CD14-positive monocyte (primary cell): ENCODE measurements at regions not wholly inside any gene's neighbourhood (a gene's known extent, or its start where the extent isn't known, plus 50 kb on each side); places are given as distances from the start of the nearest gene placed in this dataset. TPM values are rescaled to one million over a fixed set of nuclear protein-coding genes. Genes with fewer than 3 reads are reported as not detected.

Source experiments
- DNase-seq, 3 donors: peaks; one replicate each; pipeline ENCODE4 v3.0.0-alpha.2; 2011 to 2022
- H2AFZ ChIP-seq: 2 replicates; pipeline ENCODE4 v1.6.0; 2012; ENCODE audit warnings: mild to moderate bottlenecking, low read depth, low read length, inconsistent platforms; ENCODE audit not compliant: insufficient read depth, poor library complexity, severe bottlenecking
- H3K27ac ChIP-seq, 2 donors: 1 replicate in 1 of 2; 2 replicates in 1 of 2; pipeline ENCODE4 v1.5.1; 2012 to 2013; ENCODE audit warnings: low read length in 2 of 2, control low read depth in 1 of 2, inconsistent platforms in 1 of 2, low read depth in 1 of 2, mild to moderate bottlenecking in 1 of 2
- H3K27me3 ChIP-seq, 2 donors: one replicate each; pipeline versions ENCODE4 v1.6.0 to v1.6.1; 2011 to 2013; ENCODE audit warnings: low read length in 2 of 2; ENCODE audit not compliant: control insufficient read depth in 2 of 2, insufficient read depth in 2 of 2
- H3K36me3 ChIP-seq, 2 donors: replicated peaks in 1 of 2; 1 replicate in 1 of 2; 2 replicates in 1 of 2; pipeline versions ENCODE4 v1.5.1 to v1.6.1; 2012 to 2013; ENCODE audit warnings: low read length in 2 of 2, control low read depth in 1 of 2, inconsistent platforms in 1 of 2, mild to moderate bottlenecking in 1 of 2; ENCODE audit not compliant: insufficient read depth in 2 of 2, control insufficient read depth in 1 of 2
- H3K4me1 ChIP-seq, 2 donors: 1 replicate in 1 of 2; 2 replicates in 1 of 2; pipeline versions ENCODE4 v1.5.1 to v1.6.1; 2012 to 2013; ENCODE audit warnings: low read length in 2 of 2, control low read depth in 1 of 2, inconsistent platforms in 1 of 2, mild to moderate bottlenecking in 1 of 2, moderate library complexity in 1 of 2; ENCODE audit not compliant: insufficient read depth in 2 of 2, control insufficient read depth in 1 of 2
- H3K4me2 ChIP-seq: replicated peaks from 2 replicates; pipeline ENCODE3; 2012; ENCODE audit warnings: low read length, moderate library complexity, mild to moderate bottlenecking; ENCODE audit not compliant: poor library complexity, severe bottlenecking; ENCODE audit errors: extremely low read depth
- H3K4me3 ChIP-seq, 3 experiments: fragments of 200-600 bp in 1 of 3; sonication (generic) in 1 of 3; replicated peaks in 1 of 3; 1 replicate in 2 of 3; 2 replicates in 1 of 3; pipeline ENCODE4 v1.5.1; 2011 to 2013; ENCODE audit warnings: low read length in 3 of 3, mild to moderate bottlenecking in 3 of 3, control low read depth in 2 of 3, low read depth in 2 of 3, inconsistent platforms in 1 of 3, moderate library complexity in 1 of 3
- H3K79me2 ChIP-seq: 2 replicates; pipeline ENCODE4 v1.6.0; 2012; ENCODE audit warnings: mild to moderate bottlenecking, control low read depth, inconsistent platforms, low read length, moderate library complexity; ENCODE audit not compliant: insufficient read depth
- H3K9ac ChIP-seq: 2 replicates; pipeline ENCODE4 v1.6.0; 2017; ENCODE audit warnings: low read length, mild to moderate bottlenecking; ENCODE audit not compliant: insufficient read depth, poor library complexity, severe bottlenecking
- H3K9me3 ChIP-seq, 2 donors: replicated peaks in 1 of 2; 1 replicate in 1 of 2; 2 replicates in 1 of 2; pipeline versions ENCODE4 v1.5.1 to v1.6.1; 2012 to 2013; ENCODE audit warnings: low read length in 2 of 2, control low read depth in 1 of 2; ENCODE audit not compliant: control insufficient read depth in 1 of 2, insufficient read depth in 1 of 2
- H4K20me1 ChIP-seq: 2 replicates; pipeline ENCODE4 v1.6.0; 2012; ENCODE audit warnings: mild to moderate bottlenecking, low read length, control low read depth, moderate library complexity; ENCODE audit not compliant: insufficient read depth
- H3K27ac Mint-ChIP-seq, 7 donors: one replicate each; pipeline ENCODE4 v1.8.0; 2020; ENCODE audit warnings: mild to moderate bottlenecking in 7 of 7, mixed read lengths in 7 of 7, moderate library complexity in 6 of 7, inconsistent platforms in 2 of 7
- H3K27me3 Mint-ChIP-seq, 3 donors: one replicate each; pipeline ENCODE4 v1.8.0; 2021 to 2022; ENCODE audit warnings: low read depth in 3 of 3, mild to moderate bottlenecking in 3 of 3, mixed read lengths in 3 of 3, moderate library complexity in 3 of 3, inconsistent platforms in 1 of 3
- H3K36me3 Mint-ChIP-seq, 2 donors: one replicate each; pipeline ENCODE4 v1.8.0; 2020; ENCODE audit warnings: mixed read lengths in 2 of 2, inconsistent platforms in 1 of 2, mild to moderate bottlenecking in 1 of 2
- H3K4me1 Mint-ChIP-seq: one replicate; pipeline ENCODE4 v1.8.0; 2020; ENCODE audit warnings: mild to moderate bottlenecking, mixed read lengths
- H3K4me3 Mint-ChIP-seq, 2 donors: one replicate each; pipeline ENCODE4 v1.8.0; 2020; ENCODE audit warnings: mild to moderate bottlenecking in 2 of 2, mixed read lengths in 2 of 2, moderate library complexity in 1 of 2
- H3K9me3 Mint-ChIP-seq, 7 donors: one replicate each; pipeline ENCODE4 v1.8.0; 2020 to 2022; ENCODE audit warnings: mixed read lengths in 7 of 7, mild to moderate bottlenecking in 6 of 7, moderate library complexity in 6 of 7, inconsistent platforms in 2 of 7
- CTCF ChIP-seq: fragments of 200-600 bp; IDR thresholded peaks from one replicate; pipeline ENCODE4 v1.8.0; 2022; ENCODE audit warnings: antibody characterized with exemption, mild to moderate bottlenecking
- WGBS: methylation state at CpG from one replicate; pipeline ENCODE4 v1.1.5; 2013; ENCODE audit warnings: missing lambda C conversion rate; ENCODE audit not compliant: insufficient coverage; 5-methylcytosine and 5-hydroxymethylcytosine counted together
- intact Hi-C, 2 donors: fragments of 100-400 bp; cut with micrococcal nuclease; formaldehyde crosslinking; loops; one replicate each; pipeline versions ENCODE4 v1.15.0 to v1.15.1; 2023
- small RNA-seq: library from RNA; depleted of rRNA; stranded (forward); fragments of <200 nt; gene quantifications from one replicate; pipeline ENCODE3, GENCODE V24; 2012; ENCODE audit warnings: low read depth; ENCODE audit not compliant: insufficient read length

- Histone ChIP-seq H4K20me1 (no peaks in the 10 kb centered on the region), H3K27me3 (no peaks in the 10 kb centered on the region), H3K4me3 (no peak overlapping the region), H2AFZ (no peak overlapping the region), H3K4me1 (peaks cover 0 to 4% of the 10 kb centered on the region in 2 donors), H3K9me3 (no peaks in the 10 kb centered on the region), H3K36me3 (no peaks in the 10 kb centered on the region), H3K4me2 (no peak overlapping the region), H3K27ac (no peak overlapping the region), H3K79me2 (no peaks in the 10 kb centered on the region), H3K9ac (no peak overlapping the region)
- Mint-ChIP-seq H3K9me3 (peaks cover 2 to 10% (median 6%) of the 10 kb centered on the region in 7 donors), H3K36me3 (no peaks in the 10 kb centered on the region), H3K4me1 (peaks cover 1% of the 10 kb centered on the region), H3K27me3 (no peaks in the 10 kb centered on the region), H3K4me3 (no peak overlapping the region), H3K27ac (no peak overlapping the region)
- 72% methylated on average over 3 of the region's 6 CpGs for WGBS
- TF ChIP-seq CTCF: no peak
- DNase-seq: no peak
- intact Hi-C loops: no loop called here
These were observed 50.9 kb upstream of the STARD4 start for GRCh38 chr5:111563031-111563822.

- Histone ChIP-seq H3K36me3 (no peaks in the 10 kb centered on the region), H3K9ac (no peak overlapping the region), H3K27me3 (no peaks in the 10 kb centered on the region), H3K4me3 (no peak overlapping the region), H3K4me1 (peaks cover 0 to 11% of the 10 kb centered on the region in 2 donors), H2AFZ (no peak overlapping the region), H3K79me2 (no peaks in the 10 kb centered on the region), H4K20me1 (no peaks in the 10 kb centered on the region), H3K9me3 (no peaks in the 10 kb centered on the region), H3K4me2 (no peak overlapping the region), H3K27ac (no peak overlapping the region)
- WGBS: 95% methylated on average over 3 of the region's 3 CpGs
- no peak for DNase-seq
- Mint-ChIP-seq H3K9me3 (peaks cover 2 to 10% (median 6%) of the 10 kb centered on the region in 7 donors), H3K27ac (no peak overlapping the region), H3K4me3 (no peak overlapping the region), H3K36me3 (no peaks in the 10 kb centered on the region), H3K4me1 (peaks cover 8% of the 10 kb centered on the region), H3K27me3 (no peaks in the 10 kb centered on the region)
- no peak for TF ChIP-seq CTCF
- intact Hi-C loops: no loop called here
These were observed 50.2 kb upstream of the STARD4 start for GRCh38 chr5:111562561-111562960.

Small RNA genes lying in the stretch of these regions (small RNA-seq; reads per million reads assigned to genes)
- gene AC008967.1 (not detected), gene HMGN1P13 (not detected)
